GM20000 (cell line): ENCODE measurements at regions not wholly inside any gene's neighbourhood (a gene's known extent, or its start where the extent isn't known, plus 50 kb on each side); places are given as distances from the start of the nearest gene placed in this dataset.

Experiments
- DNase-seq: peaks from one replicate; pipeline ENCODE4 v3.0.0; 2012; ENCODE audit warnings: low spot score
- TF ChIP-seq, protein P1 (sequence below): IDR thresholded peaks from 2 replicates; pipeline ENCODE4 v1.5.1; 2012; ENCODE audit warnings: mild to moderate bottlenecking, control low read depth; ENCODE audit errors: extremely low read depth, missing control alignments

DNA sequence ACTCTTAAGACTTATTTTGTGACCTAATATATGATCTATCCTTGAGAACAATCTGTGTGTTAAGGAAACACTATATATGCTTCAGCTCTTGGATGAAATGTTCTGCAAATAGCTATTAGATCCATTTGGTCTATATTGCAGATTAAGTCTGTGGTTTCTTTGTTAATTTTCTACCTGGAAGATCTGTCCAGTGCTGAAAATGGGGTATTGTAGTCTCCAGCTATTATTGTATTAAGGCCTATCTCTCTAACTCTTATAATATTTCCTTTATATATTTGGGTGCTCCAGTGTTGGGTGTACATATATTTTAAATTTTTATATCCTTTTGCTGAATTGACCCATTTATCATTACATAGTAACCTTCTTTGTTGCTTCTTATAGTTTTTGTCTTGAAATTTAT, 992.7 kb upstream of the CDH2 start:
- DNase-seq, result no peak

DNA sequence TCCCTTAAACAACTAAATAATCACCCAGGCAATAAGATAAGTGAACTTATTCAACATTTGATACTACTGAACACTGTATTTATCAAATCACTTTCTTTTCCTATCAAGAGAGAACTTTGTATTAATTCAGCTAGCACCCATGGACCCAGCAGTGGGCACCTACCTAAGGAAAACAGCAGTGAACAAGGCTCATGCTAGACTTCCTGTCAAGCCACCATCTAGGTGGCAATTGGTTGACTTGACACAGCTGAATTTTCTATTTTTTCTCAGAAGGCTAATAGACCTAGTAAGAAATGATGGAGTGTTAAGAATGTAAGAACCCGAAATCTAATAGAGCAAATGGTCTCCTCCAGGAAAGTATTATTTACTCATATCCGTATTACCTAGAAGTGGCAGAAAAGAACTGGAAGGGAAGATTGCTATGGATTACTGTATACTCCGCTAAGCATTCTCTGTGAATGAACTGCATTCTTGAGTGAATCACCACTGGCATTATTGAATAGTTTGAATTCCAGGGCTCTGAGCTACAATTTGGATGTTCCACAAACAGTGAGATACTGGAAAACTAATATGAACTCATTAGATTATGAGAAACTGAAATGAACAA, 988.2 kb upstream of the CDH2 start:
- DNase-seq, result no peak

More for the DNA sequence above, 992.7 kb upstream of the CDH2 start:
- TF ChIP-seq, protein P1, sequence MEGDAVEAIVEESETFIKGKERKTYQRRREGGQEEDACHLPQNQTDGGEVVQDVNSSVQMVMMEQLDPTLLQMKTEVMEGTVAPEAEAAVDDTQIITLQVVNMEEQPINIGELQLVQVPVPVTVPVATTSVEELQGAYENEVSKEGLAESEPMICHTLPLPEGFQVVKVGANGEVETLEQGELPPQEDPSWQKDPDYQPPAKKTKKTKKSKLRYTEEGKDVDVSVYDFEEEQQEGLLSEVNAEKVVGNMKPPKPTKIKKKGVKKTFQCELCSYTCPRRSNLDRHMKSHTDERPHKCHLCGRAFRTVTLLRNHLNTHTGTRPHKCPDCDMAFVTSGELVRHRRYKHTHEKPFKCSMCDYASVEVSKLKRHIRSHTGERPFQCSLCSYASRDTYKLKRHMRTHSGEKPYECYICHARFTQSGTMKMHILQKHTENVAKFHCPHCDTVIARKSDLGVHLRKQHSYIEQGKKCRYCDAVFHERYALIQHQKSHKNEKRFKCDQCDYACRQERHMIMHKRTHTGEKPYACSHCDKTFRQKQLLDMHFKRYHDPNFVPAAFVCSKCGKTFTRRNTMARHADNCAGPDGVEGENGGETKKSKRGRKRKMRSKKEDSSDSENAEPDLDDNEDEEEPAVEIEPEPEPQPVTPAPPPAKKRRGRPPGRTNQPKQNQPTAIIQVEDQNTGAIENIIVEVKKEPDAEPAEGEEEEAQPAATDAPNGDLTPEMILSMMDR, result no peak

DNA sequence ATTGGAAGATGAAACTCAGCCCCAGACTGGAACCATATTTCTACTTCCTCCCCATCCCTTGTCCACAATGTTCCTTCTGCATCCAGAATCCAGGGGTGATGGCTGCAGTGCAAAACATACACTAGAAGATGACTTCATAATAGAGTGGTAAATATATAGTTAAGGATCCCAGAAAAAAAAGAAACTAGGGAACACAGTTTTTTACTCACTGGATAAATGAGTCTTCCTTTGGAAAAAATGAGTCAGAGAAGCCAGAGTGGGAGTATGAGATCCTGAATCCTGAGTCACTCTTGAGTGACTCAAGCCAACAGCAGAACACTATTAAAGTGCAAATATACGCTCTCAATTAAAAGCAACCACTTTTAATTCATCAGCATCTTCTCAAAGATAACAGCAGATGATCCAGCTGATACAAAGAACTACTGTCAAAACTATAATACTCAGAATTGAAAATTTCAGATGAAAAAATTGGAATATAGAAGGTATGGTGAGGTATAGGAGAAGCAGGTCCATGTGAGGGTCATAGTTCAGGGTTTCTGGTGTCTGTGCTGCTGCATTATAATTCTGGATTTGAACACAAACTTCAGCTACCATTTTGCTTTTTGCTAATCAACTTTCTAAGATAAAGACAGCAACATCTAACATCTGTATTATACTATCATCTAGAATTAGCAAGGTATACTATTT, 987.2 kb upstream of the CDH2 start:
- DNase-seq, result no peak

More for the DNA sequence above, 988.2 kb upstream of the CDH2 start:
- TF ChIP-seq, protein P1, result no peak

DNA sequence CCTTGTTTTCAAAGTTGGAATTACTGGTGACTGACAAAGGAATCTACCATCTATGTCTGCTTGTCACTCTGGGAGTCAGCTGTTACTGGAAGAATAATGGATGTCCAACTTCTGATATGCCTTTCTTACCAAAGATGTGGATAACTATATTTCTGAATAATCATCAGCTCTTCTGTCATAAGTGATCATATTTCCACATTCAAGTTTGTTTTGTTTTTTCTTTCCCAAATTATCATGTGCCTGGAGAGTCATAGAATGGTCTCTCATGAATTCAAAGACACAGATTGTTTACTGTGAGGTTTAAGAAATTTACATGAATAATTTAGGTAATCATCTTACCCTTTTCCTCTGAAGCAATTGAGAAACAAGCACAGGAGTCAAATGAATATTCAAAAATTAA, 986.7 kb upstream of the CDH2 start:
- DNase-seq, result no peak
- TF ChIP-seq, protein P1, result no peak

More for the DNA sequence above, 987.2 kb upstream of the CDH2 start:
- TF ChIP-seq, protein P1, result no peak

DNA sequence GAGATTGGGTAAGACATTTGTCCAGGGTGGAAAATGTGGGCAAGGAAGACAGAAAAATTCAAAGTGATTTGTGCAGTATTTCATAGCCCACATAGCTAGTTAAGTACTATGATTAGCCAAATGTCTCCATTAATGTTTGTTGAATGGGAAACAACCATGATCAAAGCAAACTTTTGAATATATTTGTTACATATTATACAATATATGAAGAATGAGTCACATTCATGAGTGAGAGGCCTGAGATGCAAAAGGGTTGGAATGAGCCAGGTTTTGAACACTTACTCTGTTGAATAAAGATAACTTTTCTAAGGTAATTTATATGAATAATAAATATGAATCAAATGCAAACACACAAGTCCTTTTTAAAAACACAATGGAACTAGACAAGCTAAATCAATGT, 984.5 kb upstream of the CDH2 start:
- DNase-seq, result no peak
- TF ChIP-seq, protein P1, result no peak

DNA sequence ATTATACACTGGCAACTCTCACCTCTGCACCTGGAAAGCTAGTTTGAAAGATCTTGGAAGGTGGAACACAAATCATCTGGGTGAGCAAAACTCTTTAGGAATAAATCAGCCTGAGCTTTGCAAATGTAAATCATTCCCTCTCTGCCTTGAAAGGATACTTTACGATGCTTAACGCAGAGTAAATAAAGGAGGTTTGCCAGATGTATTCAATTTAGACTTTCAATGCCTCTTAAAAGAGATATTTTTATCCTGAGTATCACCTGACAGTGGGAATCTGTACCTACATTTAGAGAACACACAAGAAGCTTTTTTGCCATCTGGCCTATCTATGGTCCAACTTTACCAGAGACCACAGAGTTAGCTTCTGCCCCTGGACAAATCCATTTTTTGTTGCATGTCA, 983.2 kb upstream of the CDH2 start:
- DNase-seq, result no peak
- TF ChIP-seq, protein P1, result no peak

DNA sequence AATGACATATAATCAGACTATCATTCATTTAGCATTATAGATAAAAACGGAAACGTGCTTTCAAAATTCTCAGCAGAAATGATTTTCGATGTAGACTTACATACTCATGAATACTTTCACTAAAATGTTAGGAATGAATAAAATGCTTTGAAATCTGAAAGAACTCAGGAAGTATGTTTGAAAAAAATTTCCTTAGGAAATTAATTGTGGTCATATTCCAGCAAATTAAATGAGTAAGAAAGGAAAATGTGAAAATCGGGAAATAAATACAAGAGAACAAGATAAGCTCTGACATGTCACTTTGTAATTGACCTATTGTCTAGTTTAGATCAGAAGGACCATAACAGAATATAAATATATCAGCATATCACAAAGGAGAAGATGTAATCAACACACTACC, 981.0 kb upstream of the CDH2 start:
- TF ChIP-seq, protein P1, result no peak
- DNase-seq, result no peak
